ENCODE measurements at regions not wholly inside any gene's neighbourhood (a gene's known extent, or its start where the extent isn't known, plus 50 kb on each side); places are given as distances from the start of the nearest gene placed in this dataset.
"Not testable (repeated sequence)": the region's sequence is repeated elsewhere in the genome, so short reads cannot be mapped to it uniquely, and the experiment has no call there.

DNA sequence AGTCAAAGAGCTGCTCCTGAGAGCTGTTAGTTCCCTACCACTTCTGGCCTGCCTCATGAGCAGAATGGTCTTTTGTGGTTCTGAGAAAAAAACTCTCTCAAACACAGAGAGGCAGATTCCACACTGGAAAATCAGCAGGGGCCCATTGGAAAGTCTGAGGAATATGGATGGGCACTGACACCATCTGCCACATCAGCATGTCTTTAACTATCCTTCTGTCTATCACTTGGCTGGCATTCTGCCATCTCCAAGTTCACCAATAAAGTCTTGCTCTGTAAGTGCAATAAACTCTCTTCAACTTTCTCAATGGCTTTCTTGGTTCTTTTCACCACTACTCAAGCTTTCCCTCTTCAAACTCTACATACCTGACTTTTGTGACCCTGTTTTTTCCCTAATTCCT, 101.3 kb upstream of the GALNT15 start:
- peaks cover 2 to 3% of the 10 kb centered on the region in 2 donors for H3K9me3 Mint-ChIP-seq
- no peak for ATAC-seq (replicated peaks in 1 of 2)
- no peak overlapping the region for H3K27ac Mint-ChIP-seq
- H3K4me3 Mint-ChIP-seq: no peak overlapping the region
- H3K27me3 Mint-ChIP-seq (ENCODE audit: low read depth): no peaks in the 10 kb centered on the region
- no peaks in the 10 kb centered on the region for H3K4me1 Mint-ChIP-seq (ENCODE audit: low read depth)
- DNase-seq: no peak
- H3K36me3 Mint-ChIP-seq (ENCODE audit: insufficient read depth in 2 of 2): peaks cover 3 to 5% of the 10 kb centered on the region in 2 donors

DNA sequence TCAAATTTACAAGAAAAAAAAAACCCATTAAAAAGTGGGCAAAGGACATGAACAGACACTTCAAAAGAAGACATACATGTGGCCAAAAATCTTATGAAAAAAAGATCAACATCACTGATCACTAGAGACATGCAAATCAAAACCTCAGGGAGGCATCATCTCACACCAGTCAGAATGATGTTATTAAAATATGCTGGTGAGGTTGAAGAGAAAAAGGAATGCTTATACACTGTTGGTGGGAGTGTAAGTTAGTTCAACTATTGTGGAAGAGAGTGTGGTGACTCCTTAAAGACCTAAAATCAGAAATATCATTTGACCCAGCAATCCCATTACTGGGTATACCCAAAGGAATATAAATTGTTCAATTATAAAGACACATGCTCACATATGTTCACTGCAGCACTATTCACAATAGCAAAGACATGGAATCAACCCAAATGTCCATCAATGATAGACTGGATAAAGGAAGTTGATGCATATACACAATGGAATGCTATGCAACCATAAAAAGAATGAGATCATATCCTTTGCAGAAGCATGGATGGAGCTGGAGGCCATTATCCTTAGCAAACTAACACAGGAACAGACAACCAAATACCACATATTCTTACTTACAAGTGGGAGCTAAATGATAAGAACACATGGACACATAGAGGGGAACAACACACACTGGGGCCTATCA, 100.3 kb upstream of the GALNT15 start:
- not testable (repeated sequence) for H3K4me3 Mint-ChIP-seq; ATAC-seq (replicated peaks in 1 of 2); H3K27ac Mint-ChIP-seq; H3K36me3 Mint-ChIP-seq (ENCODE audit: insufficient read depth in 2 of 2); H3K4me1 Mint-ChIP-seq (ENCODE audit: low read depth); H3K9me3 Mint-ChIP-seq; H3K27me3 Mint-ChIP-seq (ENCODE audit: low read depth); DNase-seq

DNA sequence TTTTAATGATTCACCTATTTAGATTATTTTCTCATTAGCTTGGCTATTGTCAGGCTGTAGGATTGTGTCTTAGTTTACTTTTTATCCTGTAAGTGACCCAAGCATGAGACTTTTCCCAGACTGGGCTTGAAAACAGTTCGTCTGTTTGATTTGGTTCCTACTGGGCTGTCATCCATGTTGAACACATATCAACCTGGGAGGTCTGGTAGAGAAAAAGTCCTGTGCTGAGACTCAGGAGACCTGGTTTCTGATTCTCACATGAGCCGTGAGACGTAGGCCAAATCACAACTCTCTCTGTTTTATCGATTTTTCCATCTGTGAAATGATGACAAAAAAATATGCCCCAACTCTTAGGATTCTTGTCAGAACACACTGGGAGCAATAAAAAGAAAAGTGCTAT, 98.8 kb upstream of the GALNT15 start:
- peaks cover 6 to 7% of the 10 kb centered on the region in 2 donors for H3K36me3 Mint-ChIP-seq (ENCODE audit: insufficient read depth in 2 of 2)
- ATAC-seq (replicated peaks in 1 of 2): no peak

DNA sequence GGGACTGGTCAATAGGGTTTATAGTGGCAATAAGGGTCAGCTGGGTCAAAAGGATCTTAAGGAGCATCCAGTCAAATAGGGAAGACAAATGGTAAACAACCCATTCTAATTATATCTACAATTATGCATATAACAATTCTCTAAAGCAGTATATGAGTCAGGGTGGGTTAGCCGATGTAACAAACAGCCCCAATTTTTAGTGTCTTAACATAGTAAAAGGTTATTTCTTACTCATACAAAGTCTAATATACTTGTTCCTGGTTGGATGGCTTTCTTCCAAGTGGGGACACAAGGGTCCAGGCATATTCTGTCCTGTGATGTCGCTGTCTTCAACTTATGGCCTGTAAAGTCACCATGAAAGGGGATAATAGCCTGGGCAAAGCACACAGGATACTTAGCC, 97.9 kb upstream of the GALNT15 start:
- H3K4me1 Mint-ChIP-seq (ENCODE audit: low read depth): no peaks in the 10 kb centered on the region
- H3K27me3 Mint-ChIP-seq (ENCODE audit: low read depth): no peaks in the 10 kb centered on the region
- ATAC-seq (replicated peaks in 1 of 2) (no peak), DNase-seq (no peak)
- peaks cover 3 to 10% of the 10 kb centered on the region in 2 donors for H3K9me3 Mint-ChIP-seq
- H3K27ac Mint-ChIP-seq: no peak overlapping the region
- H3K4me3 Mint-ChIP-seq: no peak overlapping the region
- peaks cover 5 to 11% of the 10 kb centered on the region in 2 donors for H3K36me3 Mint-ChIP-seq (ENCODE audit: insufficient read depth in 2 of 2)

More for the DNA sequence above, 98.8 kb upstream of the GALNT15 start:
- Mint-ChIP-seq H3K9me3 (peaks cover 4 to 5% of the 10 kb centered on the region in 2 donors), H3K4me3 (no peak overlapping the region), H3K27ac (no peak overlapping the region), H3K4me1 (ENCODE audit: low read depth) (no peaks in the 10 kb centered on the region), H3K27me3 (ENCODE audit: low read depth) (no peaks in the 10 kb centered on the region)
- DNase-seq: no peak

DNA sequence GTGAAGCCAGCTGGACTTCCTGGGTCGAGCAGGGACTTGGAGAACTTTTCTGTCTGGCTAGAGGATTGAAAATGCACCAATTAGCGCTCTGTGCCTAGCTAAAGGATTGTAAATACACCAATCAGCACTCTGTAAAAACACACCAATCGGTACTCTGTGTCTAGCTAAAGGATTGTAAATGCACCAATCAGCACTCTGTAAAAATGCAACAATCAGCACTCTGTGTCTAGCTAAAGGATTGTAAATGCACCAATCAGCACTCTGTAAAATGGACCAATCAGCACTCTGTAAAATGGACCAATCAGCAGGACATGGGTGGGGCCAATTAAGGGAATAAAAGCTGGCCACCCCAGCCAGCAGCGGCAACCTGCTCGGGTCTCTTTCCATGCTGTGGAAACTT, 97.3 kb upstream of the GALNT15 start:
- H3K4me1 Mint-ChIP-seq (ENCODE audit: low read depth); ATAC-seq (replicated peaks in 1 of 2); H3K27me3 Mint-ChIP-seq (ENCODE audit: low read depth): not testable (repeated sequence)

DNA sequence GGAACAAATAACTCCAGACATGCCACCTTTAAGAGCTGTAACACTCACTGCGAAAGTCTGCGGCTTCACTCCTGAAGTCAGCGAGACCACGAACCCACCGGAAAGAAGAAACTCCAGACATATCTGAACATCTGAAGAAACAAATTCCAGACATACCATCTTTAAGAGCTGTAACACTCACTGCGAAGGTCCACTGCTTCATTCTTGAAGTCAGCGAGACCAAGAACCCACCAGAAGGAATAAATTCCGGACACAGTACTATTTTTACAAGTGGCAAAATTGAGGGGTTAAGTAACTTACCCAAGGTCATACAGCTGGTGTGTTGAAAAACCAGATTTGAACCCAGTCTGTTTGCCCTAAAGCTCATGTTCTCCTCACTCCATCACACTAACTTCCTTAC, 96.8 kb upstream of the GALNT15 start:
- ATAC-seq (replicated peaks in 1 of 2); H3K4me1 Mint-ChIP-seq (ENCODE audit: low read depth); H3K27me3 Mint-ChIP-seq (ENCODE audit: low read depth); H3K4me3 Mint-ChIP-seq; DNase-seq; H3K27ac Mint-ChIP-seq: not testable (repeated sequence)
- peaks cover 9 to 12% of the 10 kb centered on the region in 2 donors for H3K9me3 Mint-ChIP-seq
- H3K36me3 Mint-ChIP-seq (ENCODE audit: insufficient read depth in 2 of 2): peaks cover 12 to 14% of the 10 kb centered on the region in 2 donors

More for the DNA sequence above, 97.3 kb upstream of the GALNT15 start:
- H3K9me3 Mint-ChIP-seq, DNase-seq, H3K4me3 Mint-ChIP-seq, H3K27ac Mint-ChIP-seq: not testable (repeated sequence)
- H3K36me3 Mint-ChIP-seq (ENCODE audit: insufficient read depth in 2 of 2): peaks cover 10% of the 10 kb centered on the region in 2 donors

DNA sequence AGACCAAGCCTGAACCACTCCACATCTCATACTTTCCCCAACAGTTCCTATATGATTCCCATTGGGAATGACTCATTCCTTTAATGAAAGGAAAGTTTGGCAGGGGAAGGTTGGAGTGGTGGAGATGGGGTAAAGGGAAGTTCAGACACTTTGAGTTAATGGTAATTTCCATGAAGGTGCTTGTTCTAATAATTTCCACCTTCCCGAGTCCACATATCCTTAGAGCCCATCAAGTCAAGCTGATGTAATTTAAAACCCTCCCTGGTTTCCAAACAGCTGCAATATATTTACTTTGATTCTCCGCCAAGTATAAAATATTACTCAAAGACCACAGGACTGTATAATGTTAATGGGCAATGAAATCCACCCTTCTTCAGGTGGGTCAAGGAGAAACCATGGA, 95.0 kb upstream of the GALNT15 start:
- Mint-ChIP-seq H3K27ac (no peak overlapping the region), H3K9me3 (peaks cover 14 to 16% of the 10 kb centered on the region in 2 donors), H3K27me3 (ENCODE audit: low read depth) (no peaks in the 10 kb centered on the region), H3K4me3 (no peak overlapping the region), H3K4me1 (ENCODE audit: low read depth) (no peaks in the 10 kb centered on the region), H3K36me3 (ENCODE audit: insufficient read depth in 2 of 2) (peaks cover 14 to 18% of the 10 kb centered on the region in 2 donors)
- no peak for DNase-seq
- ATAC-seq (replicated peaks in 1 of 2): no peak

DNA sequence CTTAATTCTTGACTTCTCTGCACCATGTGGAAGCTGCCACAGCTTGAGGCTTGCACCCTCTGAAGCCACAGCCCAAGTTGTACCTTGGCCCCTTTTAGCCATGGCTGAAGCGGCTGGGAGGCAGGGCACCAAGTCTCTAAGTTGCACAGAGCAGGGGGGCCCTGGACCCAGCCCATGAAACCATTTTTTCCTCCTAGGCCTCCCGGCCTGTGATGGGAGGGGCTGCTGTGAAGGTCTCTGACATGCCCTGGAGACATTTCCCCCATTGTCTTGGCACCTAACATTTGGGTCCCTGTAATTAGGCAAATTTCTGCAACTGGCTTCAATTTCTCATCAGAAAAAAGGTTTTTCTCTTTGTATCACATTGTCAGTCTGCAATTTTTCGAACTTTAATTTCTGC, 92.8 kb upstream of the GALNT15 start:
- no peaks in the 10 kb centered on the region for H3K4me1 Mint-ChIP-seq (ENCODE audit: low read depth)
- peaks cover 15 to 16% of the 10 kb centered on the region in 2 donors for H3K9me3 Mint-ChIP-seq
- H3K27me3 Mint-ChIP-seq (ENCODE audit: low read depth): no peaks in the 10 kb centered on the region
- H3K27ac Mint-ChIP-seq: no peak overlapping the region
- H3K36me3 Mint-ChIP-seq (ENCODE audit: insufficient read depth in 2 of 2): peaks cover 14 to 18% of the 10 kb centered on the region in 2 donors
- H3K4me3 Mint-ChIP-seq: no peak overlapping the region
- ATAC-seq (replicated peaks in 1 of 2) (no peak), DNase-seq (no peak)

DNA sequence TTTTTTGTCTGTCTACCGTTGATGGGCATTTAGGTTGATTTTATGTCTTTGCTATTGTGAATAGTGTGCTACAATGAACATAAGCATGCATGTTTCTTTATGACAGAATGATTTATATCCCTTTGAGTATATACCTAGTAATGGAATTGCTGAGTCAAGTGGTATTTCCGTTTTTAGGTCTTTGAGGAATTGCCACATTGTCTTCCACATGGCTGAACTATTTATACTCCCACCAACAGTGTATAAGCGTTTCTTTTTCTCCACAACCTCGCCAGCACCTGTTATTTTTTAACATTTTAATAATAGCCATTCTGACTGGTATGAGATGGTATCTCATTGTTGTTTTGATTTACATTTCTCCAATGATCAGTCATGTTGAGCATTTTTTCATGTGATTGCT, 89.6 kb upstream of the GALNT15 start:
- ATAC-seq (replicated peaks in 1 of 2) (no peak), DNase-seq (no peak)
- Mint-ChIP-seq H3K27me3 (ENCODE audit: low read depth) (no peaks in the 10 kb centered on the region), H3K4me1 (ENCODE audit: low read depth) (no peaks in the 10 kb centered on the region), H3K9me3 (peaks cover 15 to 16% of the 10 kb centered on the region in 2 donors), H3K27ac (no peak overlapping the region), H3K4me3 (no peak overlapping the region), H3K36me3 (ENCODE audit: insufficient read depth in 2 of 2) (peaks cover 12 to 18% of the 10 kb centered on the region in 2 donors)

DNA sequence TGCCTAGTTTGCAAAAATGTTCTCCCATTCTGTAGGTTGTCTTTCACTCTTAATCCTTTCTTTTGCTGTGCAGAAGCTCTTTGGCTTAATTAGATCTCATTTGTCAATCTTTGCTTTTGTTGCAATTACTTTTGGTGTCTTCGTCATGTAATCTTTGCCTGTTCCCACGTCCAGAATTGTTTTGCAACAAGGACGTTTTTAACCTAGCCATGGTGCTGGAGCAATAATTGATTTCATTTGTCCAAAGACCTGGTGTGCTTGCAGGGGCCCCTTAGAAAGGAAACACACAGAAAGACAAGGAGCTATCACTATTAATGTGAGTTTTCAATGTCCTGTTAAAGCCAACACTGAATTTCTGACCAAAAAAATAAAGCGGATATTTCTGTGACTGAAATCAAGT, 89.1 kb upstream of the GALNT15 start:
- H3K36me3 Mint-ChIP-seq (ENCODE audit: insufficient read depth in 2 of 2): peaks cover 12 to 18% of the 10 kb centered on the region in 2 donors
- no peak for DNase-seq
- no peaks in the 10 kb centered on the region for H3K4me1 Mint-ChIP-seq (ENCODE audit: low read depth)
- H3K9me3 Mint-ChIP-seq: peaks cover 15 to 16% of the 10 kb centered on the region in 2 donors
- no peak overlapping the region for H3K27ac Mint-ChIP-seq
- H3K4me3 Mint-ChIP-seq: no peak overlapping the region
- H3K27me3 Mint-ChIP-seq (ENCODE audit: low read depth): no peaks in the 10 kb centered on the region
- ATAC-seq (replicated peaks in 1 of 2): no peak

DNA sequence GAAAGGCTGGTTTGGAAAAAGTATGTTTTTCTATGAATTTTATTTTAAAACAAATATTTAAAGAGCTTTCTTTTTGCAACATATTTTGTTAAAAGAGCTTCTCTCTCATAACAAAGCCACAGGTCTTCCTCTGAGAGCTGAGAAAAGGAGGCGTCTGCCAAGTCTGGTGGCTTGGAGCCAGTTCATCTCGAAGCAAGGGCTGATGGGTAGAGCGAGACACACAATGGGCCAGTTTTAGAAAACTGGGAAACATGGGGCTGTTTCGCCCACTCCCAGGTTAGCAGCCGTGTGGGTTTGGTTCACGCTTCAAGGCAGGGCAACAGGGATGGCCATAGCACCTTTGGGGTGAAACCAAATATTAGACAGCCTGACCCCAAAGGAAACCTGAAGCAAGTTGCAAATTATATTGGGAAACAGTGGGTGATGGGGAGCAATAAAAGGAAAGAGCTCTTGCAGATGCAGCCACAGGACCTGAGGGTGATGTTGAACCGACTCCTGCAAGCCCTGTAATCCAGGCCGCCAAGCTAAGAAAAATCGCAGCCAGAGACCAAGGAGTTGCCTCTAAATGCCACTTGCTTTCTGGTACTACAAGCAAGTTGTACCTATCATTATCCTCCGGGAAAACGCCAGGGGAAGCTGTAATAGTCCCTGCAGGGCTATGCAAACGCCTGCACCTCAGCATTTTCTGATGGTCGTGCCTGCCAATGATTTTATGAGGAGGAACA, 88.4 kb upstream of the GALNT15 start:
- Mint-ChIP-seq H3K4me1 (ENCODE audit: low read depth) (no peaks in the 10 kb centered on the region), H3K27ac (no peak overlapping the region), H3K9me3 (peaks cover 12% of the 10 kb centered on the region in 2 donors), H3K36me3 (ENCODE audit: insufficient read depth in 2 of 2) (peaks cover 8 to 13% of the 10 kb centered on the region in 2 donors), H3K27me3 (ENCODE audit: low read depth) (peaks cover under 1% of the 10 kb centered on the region), H3K4me3 (no peak overlapping the region)
- DNase-seq (no peak), ATAC-seq (replicated peaks in 1 of 2) (no peak)

DNA sequence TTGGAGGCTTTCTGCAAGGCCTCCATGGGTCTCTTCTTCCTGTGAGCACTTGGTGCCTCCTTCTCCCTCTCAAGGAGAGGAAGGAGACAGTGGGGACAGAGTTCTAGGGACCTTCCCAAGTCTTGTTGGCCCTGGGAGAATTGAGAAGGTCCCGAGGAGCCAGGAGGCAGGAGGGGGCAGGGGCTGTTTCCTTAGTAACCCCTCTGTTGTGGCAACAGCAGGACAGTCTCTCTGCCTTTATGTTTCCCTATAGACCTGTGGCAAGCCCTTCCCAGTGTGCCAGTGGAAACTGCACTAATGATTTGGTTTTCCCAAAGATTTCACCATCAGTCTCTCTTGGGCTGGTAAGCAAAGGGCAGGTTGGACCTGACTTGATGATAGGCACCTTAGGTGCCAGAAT, 87.8 kb upstream of the GALNT15 start:
- H3K4me3 Mint-ChIP-seq: no peak overlapping the region
- H3K27ac Mint-ChIP-seq: no peak overlapping the region
- peaks cover 7% of the 10 kb centered on the region for H3K27me3 Mint-ChIP-seq (ENCODE audit: low read depth)
- no peaks in the 10 kb centered on the region for H3K4me1 Mint-ChIP-seq (ENCODE audit: low read depth)
- no peak for ATAC-seq (replicated peaks in 1 of 2)
- H3K36me3 Mint-ChIP-seq (ENCODE audit: insufficient read depth in 2 of 2): peaks cover 6 to 12% of the 10 kb centered on the region in 2 donors
- peaks cover 10 to 12% of the 10 kb centered on the region in 2 donors for H3K9me3 Mint-ChIP-seq
- no peak for DNase-seq

DNA sequence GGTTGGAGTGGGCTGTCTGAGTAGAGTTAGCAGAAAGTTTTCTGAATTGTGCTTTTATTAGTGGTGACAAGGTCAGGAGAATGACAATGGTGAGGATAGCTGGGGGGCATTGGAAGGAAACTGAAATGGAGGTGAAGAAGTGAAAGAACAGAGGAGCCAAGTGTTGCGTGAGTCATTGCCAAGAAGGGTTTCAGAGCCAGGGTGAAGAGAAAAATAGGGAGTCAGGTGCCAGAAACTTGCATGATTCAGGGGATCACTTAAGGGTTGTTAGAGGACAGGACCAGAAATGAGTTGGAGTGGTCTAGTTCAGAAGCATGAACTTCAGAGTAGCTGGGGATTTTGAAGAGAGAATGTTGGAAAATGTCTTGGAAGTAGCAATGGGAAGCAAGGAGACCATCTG, 86.0 kb upstream of the GALNT15 start:
- DNase-seq (no peak), ATAC-seq (replicated peaks in 1 of 2) (no peak)
- Mint-ChIP-seq H3K4me1 (ENCODE audit: low read depth) (no peaks in the 10 kb centered on the region), H3K27me3 (ENCODE audit: low read depth) (peaks cover 11% of the 10 kb centered on the region), H3K36me3 (ENCODE audit: insufficient read depth in 2 of 2) (no peaks in the 10 kb centered on the region), H3K9me3 (peaks cover 0 to 1% of the 10 kb centered on the region in 2 donors), H3K4me3 (no peak overlapping the region), H3K27ac (no peak overlapping the region)
